GM23248 (cell line): ENCODE measurements at regions not wholly inside any gene's neighbourhood (a gene's known extent, or its start where the extent isn't known, plus 50 kb on each side); places are given as distances from the start of the nearest gene placed in this dataset.
"Not testable (repeated sequence)": the region's sequence is repeated elsewhere in the genome, so short reads cannot be mapped to it uniquely, and the experiment has no call there.

Experiments
- DNase-seq: peaks from one replicate; pipeline ENCODE4 v3.0.0-alpha.2; 2015
- H2AFZ ChIP-seq: fragments of 200-600 bp; sonication (generic); 2 replicates; pipeline ENCODE4 v1.6.1; 2016; ENCODE audit warnings: antibody characterized with exemption
- H3F3A ChIP-seq: fragments of 200-600 bp; sonication (generic); 2 replicates; pipeline ENCODE4 v1.6.1; 2016; ENCODE audit warnings: mild to moderate bottlenecking, antibody characterized with exemption, mixed run types; ENCODE audit not compliant: insufficient read depth
- H3K27ac ChIP-seq: fragments of 200-600 bp; sonication (generic); 2 replicates; pipeline ENCODE4 v1.5.1; 2016; ENCODE audit warnings: mild to moderate bottlenecking
- H3K27me3 ChIP-seq: fragments of 200-600 bp; sonication (generic); replicated peaks from 2 replicates; pipeline ENCODE4 v1.6.1; 2016; ENCODE audit warnings: mild to moderate bottlenecking; ENCODE audit not compliant: insufficient read depth
- H3K36me3 ChIP-seq: fragments of 200-600 bp; sonication (generic); 2 replicates; pipeline ENCODE4 v1.6.1; 2016; ENCODE audit warnings: low read depth, mild to moderate bottlenecking
- H3K4me1 ChIP-seq: fragments of 200-600 bp; sonication (generic); 2 replicates; pipeline ENCODE4 v1.6.1; 2016; ENCODE audit warnings: mild to moderate bottlenecking; ENCODE audit not compliant: insufficient read depth
- H3K4me2 ChIP-seq: fragments of 200-600 bp; sonication (generic); one replicate; pipeline ENCODE4 v1.6.1; 2016; ENCODE audit warnings: mild to moderate bottlenecking; ENCODE audit not compliant: unreplicated experiment
- H3K4me3 ChIP-seq: fragments of 200-600 bp; sonication (generic); 2 replicates; pipeline ENCODE4 v1.5.1; 2016; ENCODE audit warnings: mild to moderate bottlenecking
- H3K79me2 ChIP-seq: fragments of 200-600 bp; sonication (generic); 2 replicates; pipeline ENCODE4 v1.6.1; 2016; ENCODE audit warnings: mild to moderate bottlenecking; ENCODE audit not compliant: insufficient read depth
- H3K9ac ChIP-seq: fragments of 200-600 bp; sonication (generic); 2 replicates; pipeline ENCODE4 v1.6.1; 2016; ENCODE audit warnings: mild to moderate bottlenecking
- H3K9me2 ChIP-seq: fragments of 200-600 bp; sonication (generic); 2 replicates; pipeline ENCODE4 v1.6.1; 2016; ENCODE audit warnings: mixed run types, mild to moderate bottlenecking, moderate library complexity; ENCODE audit not compliant: insufficient read depth
- H3K9me3 ChIP-seq: fragments of 200-600 bp; sonication (generic); one replicate; pipeline ENCODE4 v1.6.1; 2017; ENCODE audit warnings: low read depth
- H4K20me1 ChIP-seq: fragments of 200-600 bp; sonication (generic); 2 replicates; pipeline ENCODE4 v1.6.0; 2016; ENCODE audit not compliant: insufficient read depth
- EZH2 ChIP-seq: fragments of 200-600 bp; sonication (generic); IDR thresholded peaks from 2 replicates; pipeline ENCODE4 v1.6.1; 2018; ENCODE audit warnings: antibody characterized with exemption, mild to moderate bottlenecking; ENCODE audit not compliant: insufficient read depth, poor library complexity, severe bottlenecking
- EZH2phosphoT487 ChIP-seq: fragments of 200-600 bp; sonication (generic); IDR thresholded peaks from 2 replicates; pipeline ENCODE4 v1.6.1; 2018; ENCODE audit warnings: antibody characterized with exemption, moderate library complexity, mild to moderate bottlenecking, low read depth; ENCODE audit not compliant: insufficient read depth
- WGBS, 2 experiments: methylation state at CpG; one replicate each; pipeline ENCODE4 v1.1.6; 2015 to 2017; ENCODE audit warnings: low lambda C conversion rate in 2 of 2, low coverage in 1 of 2; ENCODE audit errors: missing lambda C conversion rate in 2 of 2; 5-methylcytosine and 5-hydroxymethylcytosine counted together
- in situ Hi-C: fragments of 300-500 bp; cut with MboI; formaldehyde crosslinking; loops from 2 replicates; pipeline ENCODE4 v1.15.0; 2020

DNA sequence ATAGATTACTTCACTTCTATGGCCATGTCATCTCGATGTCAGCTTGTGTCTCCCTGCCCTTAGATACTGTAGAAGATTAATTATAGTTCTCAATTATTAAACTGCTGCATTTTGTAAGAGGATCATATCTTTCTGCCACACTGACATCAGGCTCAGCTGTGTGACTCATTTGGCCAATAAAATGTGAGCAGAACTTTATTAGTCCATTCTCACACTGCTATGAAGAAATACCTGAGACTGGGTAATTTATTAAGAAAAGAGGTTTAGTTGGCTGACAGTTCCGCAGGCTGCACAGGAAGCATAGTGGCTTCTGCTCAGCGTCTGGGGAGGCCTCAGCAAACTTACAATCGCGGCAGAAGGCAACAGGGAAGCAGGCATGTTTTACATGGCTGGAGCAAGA lies 290.4 kb downstream of the RAD51AP2 start:
- no peak overlapping the region for H3K4me2 ChIP-seq
- H3K4me3 ChIP-seq, result no peak overlapping the region
- H4K20me1 ChIP-seq, result no peaks in the 10 kb centered on the region
- no peak for TF ChIP-seq EZH2
- TF ChIP-seq EZH2phosphoT487, result no peak
- H2AFZ ChIP-seq, result no peak overlapping the region
- no peaks in the 10 kb centered on the region for H3K36me3 ChIP-seq
- in situ Hi-C loops, result no loop called here
- H3K27ac ChIP-seq, result no peak overlapping the region
- no peak overlapping the region for H3K9ac ChIP-seq
- H3K27me3 ChIP-seq, result no peaks in the 10 kb centered on the region
- no peaks in the 10 kb centered on the region for H3K9me2 ChIP-seq
- H3K9me3 ChIP-seq, result no peaks in the 10 kb centered on the region
- H3K79me2 ChIP-seq, result no peaks in the 10 kb centered on the region
- H3F3A ChIP-seq, result no peaks in the 10 kb centered on the region
- no peaks in the 10 kb centered on the region for H3K4me1 ChIP-seq
- DNase-seq, result no peak
- 38 to 48% methylated on average over 5 of the region's 5 CpGs for WGBS, 2 experiments

- no peak overlapping the region for H2AFZ ChIP-seq
- no peaks in the 10 kb centered on the region for H3K4me1 ChIP-seq
- H3K9me2 ChIP-seq, result no peaks in the 10 kb centered on the region
- no peak overlapping the region for H3K9ac ChIP-seq
- H3K4me3 ChIP-seq, result no peak overlapping the region
- no peaks in the 10 kb centered on the region for H4K20me1 ChIP-seq
- no peak overlapping the region for H3K27ac ChIP-seq
- DNase-seq, result no peak
- no peaks in the 10 kb centered on the region for H3K36me3 ChIP-seq
- no peaks in the 10 kb centered on the region for H3K27me3 ChIP-seq
- in situ Hi-C loops, result no loop called here
- H3K4me2 ChIP-seq, result no peak overlapping the region
- H3F3A ChIP-seq, result no peaks in the 10 kb centered on the region
- H3K79me2 ChIP-seq, result no peaks in the 10 kb centered on the region
- TF ChIP-seq EZH2 (no peak), EZH2phosphoT487 (no peak)
- H3K9me3 ChIP-seq, result no peaks in the 10 kb centered on the region
Observed at GRCh38 chr2:17226941-17227490, 291.2 kb downstream of the RAD51AP2 start.

DNA sequence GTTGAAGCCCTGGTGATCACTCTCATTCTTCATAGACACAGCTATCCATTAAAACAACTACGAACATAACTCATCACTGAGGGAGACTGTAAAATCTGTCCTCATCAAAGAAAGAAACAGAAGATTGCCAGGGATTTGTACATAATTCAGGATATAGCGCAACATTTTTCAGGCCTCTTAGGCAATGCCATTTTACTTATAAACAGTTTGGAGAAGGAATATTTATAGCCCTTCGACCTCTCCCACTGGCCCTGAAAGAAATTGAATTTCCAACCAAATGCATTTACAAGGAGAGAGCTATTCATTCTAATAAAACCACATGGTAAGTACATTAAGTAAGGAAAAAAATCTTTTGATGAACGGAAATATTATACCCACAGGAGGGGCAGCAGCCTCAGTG lies 295.0 kb downstream of the RAD51AP2 start:
- no peaks in the 10 kb centered on the region for H3K79me2 ChIP-seq
- in situ Hi-C loops, result no loop called here
- 28 to 29% methylated on average over 4 of the region's 4 CpGs for WGBS, 2 experiments
- no peaks in the 10 kb centered on the region for H3K36me3 ChIP-seq
- no peak overlapping the region for H3K4me2 ChIP-seq
- H3K4me3 ChIP-seq, result no peak overlapping the region
- DNase-seq, result no peak
- H4K20me1 ChIP-seq, result no peaks in the 10 kb centered on the region
- no peak overlapping the region for H2AFZ ChIP-seq
- H3K27me3 ChIP-seq, result no peaks in the 10 kb centered on the region
- no peaks in the 10 kb centered on the region for H3F3A ChIP-seq
- no peaks in the 10 kb centered on the region for H3K9me2 ChIP-seq
- H3K9me3 ChIP-seq, result no peaks in the 10 kb centered on the region
- H3K4me1 ChIP-seq, result no peaks in the 10 kb centered on the region
- H3K27ac ChIP-seq, result no peak overlapping the region
- no peak overlapping the region for H3K9ac ChIP-seq
- no peak for TF ChIP-seq EZH2
- TF ChIP-seq EZH2phosphoT487, result no peak

- peak overlapping the region; percentile 31 for H3K4me2 ChIP-seq
- TF ChIP-seq EZH2, result no peak
- TF ChIP-seq EZH2phosphoT487, result no peak
- no peak overlapping the region for H3K9ac ChIP-seq
- H3K27me3 ChIP-seq, result no peaks in the 10 kb centered on the region
- no peaks in the 10 kb centered on the region for H3K79me2 ChIP-seq
- in situ Hi-C loops, result no loop called here
- peak; percentile 55 for DNase-seq
- H3K27ac ChIP-seq, result peak overlapping the region; percentile 23
- peaks cover 4% of the 10 kb centered on the region; the same call in 1 of the 2 replicates for H3F3A ChIP-seq
- no peaks in the 10 kb centered on the region for H3K9me3 ChIP-seq
- 25% methylated on average over 2 of the region's 2 CpGs for WGBS, 2 experiments
- H3K9me2 ChIP-seq, result no peaks in the 10 kb centered on the region
- H2AFZ ChIP-seq, result peak overlapping the region; percentile 41; the same call in 1 of the 2 replicates
- H3K36me3 ChIP-seq, result no peaks in the 10 kb centered on the region
- no peaks in the 10 kb centered on the region for H4K20me1 ChIP-seq
- peak overlapping the region; percentile 52 for H3K4me3 ChIP-seq
- peaks cover 15% of the 10 kb centered on the region for H3K4me1 ChIP-seq
Observed at GRCh38 chr2:17208511-17208910, 309.7 kb downstream of the RAD51AP2 start.

DNA sequence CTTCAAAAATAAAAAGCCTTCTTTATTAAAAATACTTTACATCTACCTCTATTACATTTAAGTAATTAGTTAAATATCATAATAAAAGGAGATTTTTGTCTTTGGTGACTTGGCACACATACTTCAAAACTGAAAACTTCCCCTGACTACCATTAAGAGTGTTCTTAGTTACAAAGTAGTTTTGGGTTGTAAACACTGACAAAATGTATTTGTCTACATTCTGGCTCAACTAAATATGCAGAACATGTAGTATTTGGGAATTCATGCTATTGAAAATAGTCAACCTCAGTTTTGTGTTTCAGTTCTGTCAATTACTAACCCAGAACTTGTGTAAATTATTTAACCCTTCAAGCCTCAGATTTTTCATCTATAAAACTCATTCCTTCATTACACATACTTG lies 311.5 kb downstream of the RAD51AP2 start:
- in situ Hi-C loops, result no loop called here
- DNase-seq, result no peak
- Histone ChIP-seq H3K79me2 (no peaks in the 10 kb centered on the region), H3K9ac (no peak overlapping the region), H3K4me3 (no peak overlapping the region), H4K20me1 (no peaks in the 10 kb centered on the region), H3F3A (peaks cover 4% of the 10 kb centered on the region; the same call in 1 of the 2 replicates), H3K9me3 (no peaks in the 10 kb centered on the region), H3K4me1 (peaks cover 15% of the 10 kb centered on the region), H3K9me2 (no peaks in the 10 kb centered on the region), H3K27me3 (no peaks in the 10 kb centered on the region), H3K27ac (no peak overlapping the region), H2AFZ (no peak overlapping the region), H3K4me2 (no peak overlapping the region), H3K36me3 (no peaks in the 10 kb centered on the region)
- TF ChIP-seq EZH2 (no peak), EZH2phosphoT487 (no peak)

- H3K9ac ChIP-seq, H3K4me2 ChIP-seq, DNase-seq, in situ Hi-C loops, H3K9me2 ChIP-seq, H3K27me3 ChIP-seq, H3K27ac ChIP-seq, H3F3A ChIP-seq, H3K79me2 ChIP-seq, H2AFZ ChIP-seq, H3K4me3 ChIP-seq, H4K20me1 ChIP-seq, H3K9me3 ChIP-seq, H3K36me3 ChIP-seq: not testable (repeated sequence)
- peaks cover 14% of the 10 kb centered on the region for H3K4me1 ChIP-seq
- WGBS, 2 experiments, result 69 to 73% methylated on average over 1 of the region's 1 CpG
Observed at GRCh38 chr2:17204214-17204613, 314.0 kb downstream of the RAD51AP2 start.

DNA sequence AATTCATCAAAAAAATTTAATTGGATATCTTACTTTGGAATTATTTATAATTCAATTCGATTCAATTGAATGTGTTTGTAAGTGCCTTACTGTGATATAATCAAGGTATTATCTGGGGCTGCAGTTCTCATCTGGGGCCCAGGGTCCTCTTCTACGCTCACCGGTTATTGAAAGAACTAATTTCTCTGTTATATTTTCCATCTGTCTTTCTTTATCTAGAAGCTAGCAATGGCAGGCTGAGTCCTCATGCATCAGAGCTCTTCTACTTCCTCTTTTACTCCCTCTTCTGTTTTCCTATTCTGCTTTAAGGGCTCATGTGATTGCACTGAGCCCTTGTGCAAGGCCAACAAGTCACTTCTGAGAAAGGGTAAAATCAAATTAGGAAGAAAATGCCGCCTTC lies 315.6 kb downstream of the RAD51AP2 start:
- DNase-seq, H2AFZ ChIP-seq, H3K27ac ChIP-seq, H3K79me2 ChIP-seq, H3K4me1 ChIP-seq, H3K4me3 ChIP-seq, H3K9me2 ChIP-seq, H3K4me2 ChIP-seq, H3K36me3 ChIP-seq, H4K20me1 ChIP-seq, in situ Hi-C loops, H3K9ac ChIP-seq, H3F3A ChIP-seq, H3K9me3 ChIP-seq, H3K27me3 ChIP-seq: not testable (repeated sequence)
- 25 to 28% methylated on average over 4 of the region's 4 CpGs for WGBS, 2 experiments
